ENCODE measurements at regions not wholly inside any gene's neighbourhood (a gene's known extent, or its start where the extent isn't known, plus 50 kb on each side); places are given as distances from the start of the nearest gene placed in this dataset.

- no peak for TF ChIP-seq CTCF (IDR thresholded peaks at IDR 0.05; ENCODE audit: poor library complexity)
- no peak for TF ChIP-seq EZH2 (IDR thresholded peaks at IDR 0.05; ENCODE audit: borderline replicate concordance)
- TF ChIP-seq EZH2phosphoT487 (IDR thresholded peaks at IDR 0.05; ENCODE audit: low read depth, severe bottlenecking, unreplicated experiment): no peak
Measured at GRCh38 chr14:66330916-66331315, 155.3 kb upstream of the CCDC196 start.

Data from hepatocyte (in vitro differentiated cells).